ENCODE measurements at regions not wholly inside any gene's neighbourhood (a gene's known extent, or its start where the extent isn't known, plus 50 kb on each side); places are given as distances from the start of the nearest gene placed in this dataset.
"Not testable (repeated sequence)": the region's sequence is repeated elsewhere in the genome, so short reads cannot be mapped to it uniquely, and the experiment has no call there.

GRCh38 chr1:157368941-157369340 lies 183.4 kb downstream of the FCRL5 start:
- not testable (repeated sequence) for DNase-seq

DNA sequence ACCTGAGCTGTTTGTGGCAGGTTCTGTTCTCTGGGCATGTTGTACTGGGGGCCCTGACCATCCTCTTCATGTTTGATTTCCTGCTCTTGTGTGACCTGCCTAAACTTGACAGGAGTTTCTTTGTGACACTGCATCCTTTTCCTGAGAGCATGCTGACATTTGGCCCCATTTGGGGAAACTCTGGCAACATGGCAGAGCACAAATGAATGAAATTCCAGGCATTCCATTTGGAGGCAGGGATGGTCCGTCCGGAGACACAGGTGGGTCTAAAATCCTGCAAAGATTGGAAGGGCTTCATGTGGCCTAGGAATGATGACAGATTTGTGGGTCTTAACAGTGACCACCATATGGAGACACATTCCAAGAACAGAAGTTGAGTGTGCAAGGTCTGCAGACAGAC lies 184.0 kb downstream of the FCRL5 start:
- no peak for DNase-seq

DNA sequence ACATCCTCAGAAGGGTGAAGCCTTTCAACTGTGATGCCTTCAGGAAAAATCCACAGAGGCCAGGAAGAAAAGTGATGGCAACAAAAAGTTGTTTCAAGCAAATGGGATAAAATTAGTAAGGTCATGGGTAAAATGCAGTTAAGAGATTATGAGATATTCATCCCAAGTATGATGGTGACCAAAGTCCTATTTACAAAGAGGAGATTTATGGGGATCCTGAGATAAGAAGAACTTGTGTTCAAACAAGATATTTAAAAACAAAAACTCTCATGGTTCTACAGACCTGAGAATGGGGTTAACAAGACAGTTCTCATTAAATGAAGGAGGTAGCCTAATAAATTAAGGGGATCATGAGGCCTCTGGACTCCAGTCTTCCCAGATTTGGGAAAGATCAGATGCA lies 184.4 kb downstream of the FCRL5 start:
- DNase-seq = no peak

GRCh38 chr1:157367091-157367739 lies 185.1 kb downstream of the FCRL5 start:
- DNase-seq = no peak

DNA sequence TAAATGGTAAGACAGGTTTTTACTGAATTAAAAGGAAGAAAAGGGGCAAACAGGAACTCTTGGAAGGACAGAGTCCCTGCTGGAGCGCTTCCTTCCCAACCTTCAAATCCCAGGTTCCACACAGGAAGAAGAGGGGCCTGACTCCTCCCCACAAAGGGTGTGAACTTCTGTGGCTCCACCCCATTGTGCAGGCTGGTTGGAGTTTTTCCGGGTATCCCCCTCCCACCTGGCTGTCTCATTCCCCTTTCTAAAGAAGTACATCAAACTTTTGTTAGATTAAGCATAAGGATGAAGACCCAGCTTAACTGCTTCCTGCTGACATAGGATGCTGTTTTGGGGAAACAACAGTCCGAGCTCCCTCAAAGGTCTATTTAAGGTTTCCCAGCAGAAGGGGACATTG lies 187.7 kb downstream of the FCRL5 start:
- DNase-seq = no peak

DNA sequence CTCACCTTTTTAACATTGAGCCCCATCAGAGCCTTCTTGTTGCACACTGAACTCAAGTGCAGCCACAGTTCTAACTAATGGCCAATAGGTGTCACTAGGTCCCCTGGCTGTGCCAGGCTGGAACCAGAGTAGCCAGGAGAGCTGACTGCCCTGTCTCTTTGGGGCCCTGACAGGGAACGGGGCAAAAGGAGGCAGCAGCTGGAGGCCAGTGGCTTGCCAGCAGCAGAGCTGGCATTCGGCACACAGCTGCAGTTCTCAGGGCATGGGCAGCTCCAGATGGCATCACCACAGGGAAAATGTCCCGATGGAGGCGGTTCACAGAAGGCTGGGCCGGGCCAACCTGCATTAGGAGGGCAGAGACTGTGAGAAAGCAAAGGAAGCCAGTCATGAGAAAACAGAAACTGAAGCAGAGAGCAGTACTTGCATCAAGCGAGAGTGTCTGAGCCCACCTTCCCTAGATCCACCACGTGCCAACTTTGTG lies 188.6 kb downstream of the FCRL5 start:
- no peak for DNase-seq

- no peak for DNase-seq
Measured at GRCh38 chr1:157360023-157360390, 192.3 kb downstream of the FCRL5 start.

- DNase-seq = no peak
Measured at GRCh38 chr1:157359314-157360022, 192.8 kb downstream of the FCRL5 start.

GRCh38 chr1:157357111-157357510 lies 195.2 kb downstream of the FCRL5 start:
- DNase-seq = no peak

DNA sequence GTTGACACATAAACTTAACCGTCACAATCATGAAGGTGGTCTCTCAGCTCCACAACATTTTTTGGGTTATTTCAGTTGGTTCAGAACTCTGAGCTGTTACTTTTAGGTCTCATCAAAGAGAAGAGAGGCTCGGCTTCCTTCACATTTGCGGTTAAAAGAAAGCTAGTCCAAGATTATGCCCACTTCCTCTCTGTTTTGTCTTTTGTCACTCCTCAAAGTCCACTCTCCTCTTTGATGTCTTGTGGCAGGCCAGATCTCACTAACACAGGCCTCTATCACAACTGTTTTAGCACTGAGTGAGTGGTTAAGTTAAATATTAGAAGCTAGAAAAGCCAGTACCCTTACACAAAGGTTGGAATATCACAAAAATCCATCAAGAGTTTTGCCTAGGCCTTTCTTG lies 195.7 kb downstream of the FCRL5 start:
- no peak for DNase-seq

DNA sequence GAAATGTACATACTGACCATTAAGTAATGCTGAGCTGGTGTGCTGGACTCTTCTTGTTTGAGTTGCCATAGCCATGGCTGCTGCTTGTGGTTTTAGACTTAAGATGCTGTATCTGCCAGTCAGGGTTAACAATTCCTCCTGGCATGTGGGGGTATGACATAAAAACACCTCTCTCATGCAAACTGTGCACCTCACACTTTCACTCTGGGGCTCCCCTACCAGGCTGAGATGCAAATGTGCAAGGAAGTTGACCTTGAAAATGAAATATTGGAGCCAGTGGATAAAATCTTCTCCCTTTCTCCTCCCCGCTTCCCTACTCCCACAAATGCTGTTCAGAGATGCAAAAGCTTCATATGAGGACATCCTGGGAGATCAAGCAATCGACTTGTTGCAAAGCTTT lies 198.8 kb downstream of the FCRL5 start:
- DNase-seq = no peak

DNA sequence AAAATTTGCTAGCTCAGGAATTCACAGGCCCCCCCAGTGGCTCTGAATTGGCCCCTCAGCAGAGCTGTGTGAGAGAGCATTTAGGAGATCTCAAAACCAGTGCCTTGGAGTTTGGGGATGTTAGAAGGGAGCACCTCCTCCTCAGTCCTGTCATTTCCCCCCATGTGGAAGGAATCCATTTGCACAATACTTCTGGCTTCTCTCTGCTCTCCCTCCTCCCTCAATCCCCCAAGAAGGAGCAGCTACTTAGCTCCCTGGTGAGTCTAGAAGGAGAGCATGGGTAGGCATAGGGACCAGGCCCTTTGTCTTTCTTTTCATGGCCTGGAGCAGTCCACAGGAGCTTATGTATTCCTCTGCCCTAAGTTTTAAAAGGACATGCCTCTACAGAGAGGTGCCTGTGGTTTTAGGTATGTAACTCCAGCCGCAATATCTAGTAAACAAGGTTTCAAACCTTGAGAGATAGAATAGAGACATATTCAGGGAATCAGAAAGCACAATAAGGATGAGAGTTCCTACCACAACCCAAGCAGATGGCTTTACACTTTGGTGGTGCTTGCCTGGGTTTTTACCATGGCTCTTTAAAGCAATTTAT lies 199.4 kb downstream of the FCRL5 start:
- no peak for DNase-seq

DNA sequence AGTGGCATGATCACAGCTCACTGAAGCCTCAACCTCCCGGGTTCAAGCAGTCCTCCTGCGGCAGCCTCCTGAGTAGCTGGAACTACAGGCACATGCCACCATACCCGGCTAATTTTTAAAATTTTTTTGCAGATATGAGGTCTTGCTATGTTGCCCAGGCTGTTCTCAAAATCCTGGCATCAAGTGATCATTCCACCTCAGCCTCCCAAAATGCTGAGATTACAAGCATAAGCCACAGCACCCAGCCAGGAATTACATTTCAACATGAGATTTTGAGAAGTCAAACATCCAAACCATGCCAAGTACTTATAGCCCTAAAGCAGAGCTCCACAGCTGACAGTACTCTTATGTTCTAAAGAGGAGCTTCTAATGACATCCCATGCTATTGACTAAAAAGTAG lies 200.1 kb downstream of the FCRL5 start:
- DNase-seq = no peak

DNA sequence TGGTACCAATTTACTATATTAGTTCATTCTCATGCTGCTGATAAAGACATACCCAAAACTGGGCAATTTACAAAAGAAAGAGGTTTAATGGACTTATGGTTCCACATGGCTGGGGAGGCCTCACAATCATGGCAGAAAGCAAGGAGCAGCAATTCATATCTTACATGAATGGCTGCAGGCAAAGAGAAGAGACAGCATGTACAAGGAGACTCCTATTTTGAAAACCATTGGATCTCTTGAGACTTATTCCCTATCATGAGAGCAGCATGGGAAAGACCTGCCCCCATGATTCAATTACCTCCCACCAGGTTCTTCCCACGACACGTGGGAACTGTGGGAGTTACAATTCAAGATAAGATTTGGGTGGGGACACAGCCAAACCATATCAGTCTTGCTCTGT lies 200.5 kb downstream of the FCRL5 start:
- not testable (repeated sequence) for DNase-seq

DNA sequence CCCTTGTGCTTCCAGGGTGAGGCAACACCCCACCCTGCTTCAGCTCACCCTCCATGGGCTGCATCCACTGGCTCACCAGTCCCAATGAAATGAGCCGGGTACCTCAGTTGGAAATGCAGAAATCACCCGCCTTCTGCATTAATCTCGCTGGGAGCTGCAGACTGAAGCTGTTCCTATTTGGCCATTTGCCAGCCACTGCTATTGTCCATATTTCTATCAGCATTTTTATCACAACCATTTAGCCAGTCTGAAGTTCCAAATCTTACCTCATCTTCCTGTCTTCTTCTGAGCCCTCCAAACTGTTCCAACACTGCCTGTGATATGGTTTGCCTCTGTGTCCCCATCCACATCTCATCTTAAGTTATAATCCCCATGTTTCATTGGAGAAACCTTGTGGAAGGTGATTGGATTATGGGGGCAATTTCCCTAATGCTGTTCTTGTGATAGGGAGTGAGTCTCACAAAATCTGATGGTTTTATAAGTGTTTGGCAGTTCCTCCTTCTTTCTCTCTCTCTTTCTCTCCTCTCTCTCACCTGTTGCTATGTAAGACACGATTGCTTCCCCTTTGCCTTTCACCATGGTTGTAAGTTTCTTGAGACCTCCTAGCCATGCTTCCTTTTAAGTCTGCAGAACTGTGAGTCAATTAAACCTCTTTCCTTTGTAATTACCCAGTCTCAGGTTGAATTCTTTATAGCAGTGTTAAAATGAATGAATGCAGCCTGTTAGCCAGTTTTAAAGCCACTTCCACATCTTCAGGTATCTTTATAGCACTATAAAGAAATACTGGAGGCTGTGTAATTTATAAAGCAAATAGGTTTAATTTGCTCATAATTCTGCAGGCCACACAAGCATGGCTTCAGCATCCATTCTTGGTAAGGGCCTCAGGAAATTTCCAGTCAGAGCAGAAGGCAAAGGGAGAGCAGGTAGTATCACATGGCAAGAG lies 203.5 kb downstream of the FCRL5 start:
- DNase-seq = no peak

GRCh38 chr1:157347506-157347905 lies 204.8 kb downstream of the FCRL5 start:
- DNase-seq = no peak

- DNase-seq = not testable (repeated sequence)
Measured at GRCh38 chr1:157337785-157338184, 199.6 kb upstream of the ETV3 start.

- no peak for DNase-seq
Measured at GRCh38 chr1:157335056-157335455, 196.9 kb upstream of the ETV3 start.

- no peak for DNase-seq
Measured at GRCh38 chr1:157334041-157334440, 195.8 kb upstream of the ETV3 start.

DNA sequence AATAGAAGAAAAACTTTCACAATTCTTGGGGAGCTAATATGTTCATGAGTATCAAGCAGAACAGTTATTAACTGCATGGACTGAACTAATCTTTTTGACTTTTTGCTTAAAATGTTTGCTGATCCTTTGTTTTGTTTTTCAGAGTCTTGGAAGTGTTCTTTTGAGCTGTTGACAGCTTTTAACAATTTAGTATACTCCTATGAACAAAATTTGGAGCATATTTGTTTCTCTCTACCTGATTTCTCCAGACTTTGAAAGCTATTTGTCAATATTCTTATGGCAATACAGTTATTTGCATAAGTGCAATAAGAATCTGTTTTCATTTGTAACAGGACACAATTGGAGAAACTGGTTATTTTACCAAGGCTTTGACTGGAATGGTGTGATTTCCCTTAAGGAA lies 192.0 kb upstream of the ETV3 start:
- not testable (repeated sequence) for DNase-seq

DNA sequence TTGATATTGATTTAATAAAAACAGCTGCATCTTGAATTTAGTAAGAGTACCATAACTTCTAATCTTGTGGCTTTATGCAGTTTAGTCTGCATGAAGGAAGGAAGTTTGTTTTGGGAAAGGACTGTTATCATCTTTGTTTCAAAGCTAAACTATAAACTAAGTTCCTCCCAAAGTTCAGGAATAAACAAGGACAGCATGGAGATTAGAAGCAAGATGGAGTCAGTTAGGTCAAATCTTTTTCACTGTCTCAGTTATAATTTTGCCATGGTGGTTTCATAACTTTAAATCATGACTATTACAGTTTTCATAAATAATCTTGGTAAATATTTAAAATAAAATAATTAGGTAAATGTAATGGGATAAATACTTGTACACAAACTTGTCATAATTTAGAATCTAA lies 189.9 kb upstream of the ETV3 start:
- DNase-seq = not testable (repeated sequence)

Measured in right lung (tissue), 2 donors.